ENCODE measurements at regions not wholly inside any gene's neighbourhood (a gene's known extent, or its start where the extent isn't known, plus 50 kb on each side); places are given as distances from the start of the nearest gene placed in this dataset.

- Histone ChIP-seq H3K9me3 (replicated peaks in 1 of 2; ENCODE audit: control insufficient read depth in 2 of 2, insufficient read depth in 1 of 2, low read depth in 1 of 2, low read length in 2 of 2) (no peaks in the 10 kb centered on the region), H3K23ac (ENCODE audit: low read depth, low read length, poor library complexity) (no peak overlapping the region), H4K8ac (ENCODE audit: low read depth, low read length) (no peak overlapping the region), H2BK120ac (ENCODE audit: low read depth, low read length) (no peak overlapping the region), H3K4me3 (ENCODE audit: low read length in 2 of 2) (no peak overlapping the region), H3K27me3 (ENCODE audit: control insufficient read depth in 3 of 3, insufficient read depth in 3 of 3, low read depth in 1 of 3, low read length in 3 of 3) (peaks cover 0 to 2% (median 0%) of the 10 kb centered on the region in 3 experiments), H2BK12ac (ENCODE audit: low read length) (no peak overlapping the region), H3K79me1 (ENCODE audit: low read depth, low read length) (no peaks in the 10 kb centered on the region), H2BK5ac (ENCODE audit: low read length) (no peak overlapping the region), H2AK5ac (ENCODE audit: low read depth, low read length) (no peak overlapping the region), H3K36me3 (replicated peaks in 1 of 2; ENCODE audit: control insufficient read depth in 2 of 2, insufficient read depth in 2 of 2, low read length in 2 of 2) (no peaks in the 10 kb centered on the region), H2AFZ (ENCODE audit: low read length) (no peak overlapping the region), H3K9ac (ENCODE audit: low read depth, low read length, poor library complexity) (no peak overlapping the region), H2BK15ac (ENCODE audit: low read length) (no peak overlapping the region), H4K91ac (ENCODE audit: low read depth, low read length, poor library complexity) (no peak overlapping the region), H3K4ac (ENCODE audit: low read length) (no peak overlapping the region), H3K4me1 (ENCODE audit: control insufficient read depth in 2 of 2, insufficient read depth in 1 of 2, low read depth in 1 of 2, low read length in 2 of 2) (peaks cover 0 to 10% of the 10 kb centered on the region in 2 donors), H3K18ac (ENCODE audit: low read length) (no peak overlapping the region), H3K14ac (ENCODE audit: low read length) (no peak overlapping the region), H3K4me2 (ENCODE audit: insufficient read depth, low read length, poor library complexity, severe bottlenecking) (no peak overlapping the region), H3K27ac (replicated peaks; ENCODE audit: low read length) (no peak overlapping the region)
- DNase-seq (ENCODE audit: low spot score), result no peak
These were observed 490.8 kb downstream of the FOXO1 start for GRCh38 chr13:40175639-40176038.

DNA sequence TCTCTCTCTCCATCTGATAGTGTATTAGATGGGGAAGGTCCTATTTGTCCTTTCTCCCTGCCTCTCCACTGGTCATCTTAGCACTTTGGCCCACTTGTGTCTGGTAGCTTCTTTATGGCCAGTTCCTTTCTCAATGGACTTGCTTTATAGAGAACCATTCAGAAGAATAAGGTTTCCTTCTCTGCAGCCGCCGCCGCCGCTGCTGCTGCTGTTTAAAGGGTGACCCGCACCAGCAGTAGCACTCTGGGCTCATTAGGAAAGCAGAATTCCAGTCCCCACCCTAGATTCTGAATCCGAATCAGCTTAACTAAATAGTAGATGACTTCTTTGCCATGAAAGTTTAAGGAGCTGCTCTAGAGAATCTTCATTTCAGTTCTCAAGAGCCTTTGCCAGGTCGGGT is 490.2 kb downstream of the FOXO1 start:
- no peak overlapping the region for H3K27ac ChIP-seq (replicated peaks; ENCODE audit: low read length)
- no peak overlapping the region for H3K14ac ChIP-seq (ENCODE audit: low read length)
- H2AFZ ChIP-seq (ENCODE audit: low read length), result no peak overlapping the region

GRCh38 chr13:40178130-40178529 is 488.3 kb downstream of the FOXO1 start:
- Histone ChIP-seq H3K27ac (replicated peaks; ENCODE audit: low read length) (no peak overlapping the region), H3K9ac (ENCODE audit: low read depth, low read length, poor library complexity) (no peak overlapping the region), H2AK5ac (ENCODE audit: low read depth, low read length) (no peak overlapping the region), H3K23ac (ENCODE audit: low read depth, low read length, poor library complexity) (no peak overlapping the region), H4K8ac (ENCODE audit: low read depth, low read length) (no peak overlapping the region), H2AFZ (ENCODE audit: low read length) (peak overlapping the region; percentile 18), H3K9me3 (replicated peaks in 1 of 2; ENCODE audit: control insufficient read depth in 2 of 2, insufficient read depth in 1 of 2, low read depth in 1 of 2, low read length in 2 of 2) (no peaks in the 10 kb centered on the region), H3K4ac (ENCODE audit: low read length) (no peak overlapping the region), H2BK5ac (ENCODE audit: low read length) (no peak overlapping the region), H3K4me3 (ENCODE audit: low read length in 2 of 2) (no peak overlapping the region), H3K18ac (ENCODE audit: low read length) (no peak overlapping the region), H3K4me1 (ENCODE audit: control insufficient read depth in 2 of 2, insufficient read depth in 1 of 2, low read depth in 1 of 2, low read length in 2 of 2) (no peaks in the 10 kb centered on the region), H2BK120ac (ENCODE audit: low read depth, low read length) (no peak overlapping the region), H3K14ac (ENCODE audit: low read length) (no peak overlapping the region), H3K36me3 (replicated peaks in 1 of 2; ENCODE audit: control insufficient read depth in 2 of 2, insufficient read depth in 2 of 2, low read length in 2 of 2) (no peaks in the 10 kb centered on the region), H3K79me1 (ENCODE audit: low read depth, low read length) (no peaks in the 10 kb centered on the region), H2BK15ac (ENCODE audit: low read length) (no peak overlapping the region), H3K27me3 (ENCODE audit: control insufficient read depth in 3 of 3, insufficient read depth in 3 of 3, low read depth in 1 of 3, low read length in 3 of 3) (no peaks in the 10 kb centered on the region), H4K91ac (ENCODE audit: low read depth, low read length, poor library complexity) (no peak overlapping the region), H3K4me2 (ENCODE audit: insufficient read depth, low read length, poor library complexity, severe bottlenecking) (no peak overlapping the region), H2BK12ac (ENCODE audit: low read length) (no peak overlapping the region)
- no CpG with 5 or more reads among the region's 5 CpGs for WGBS, 2 donors (ENCODE audit: extremely low coverage in 2 of 2, insufficient read length in 2 of 2, insufficient replicate concordance in 1 of 2)
- DNase-seq (ENCODE audit: low spot score), result no peak

More for the DNA sequence above, 490.2 kb downstream of the FOXO1 start:
- WGBS, 2 donors (ENCODE audit: extremely low coverage in 2 of 2, insufficient read length in 2 of 2, insufficient replicate concordance in 1 of 2), result no CpG with 5 or more reads among the region's 7 CpGs
- H3K18ac ChIP-seq (ENCODE audit: low read length), result no peak overlapping the region
- no peaks in the 10 kb centered on the region for H3K9me3 ChIP-seq (replicated peaks in 1 of 2; ENCODE audit: control insufficient read depth in 2 of 2, insufficient read depth in 1 of 2, low read depth in 1 of 2, low read length in 2 of 2)
- no peak for DNase-seq (ENCODE audit: low spot score)
- H2AK5ac ChIP-seq (ENCODE audit: low read depth, low read length), result no peak overlapping the region
- no peaks in the 10 kb centered on the region for H3K79me1 ChIP-seq (ENCODE audit: low read depth, low read length)
- no peak overlapping the region for H2BK5ac ChIP-seq (ENCODE audit: low read length)
- no peak overlapping the region for H2BK12ac ChIP-seq (ENCODE audit: low read length)
- no peak overlapping the region for H4K91ac ChIP-seq (ENCODE audit: low read depth, low read length, poor library complexity)
- H2BK120ac ChIP-seq (ENCODE audit: low read depth, low read length), result no peak overlapping the region
- H3K9ac ChIP-seq (ENCODE audit: low read depth, low read length, poor library complexity), result no peak overlapping the region
- H3K4me2 ChIP-seq (ENCODE audit: insufficient read depth, low read length, poor library complexity, severe bottlenecking), result no peak overlapping the region
- no peaks in the 10 kb centered on the region for H3K36me3 ChIP-seq (replicated peaks in 1 of 2; ENCODE audit: control insufficient read depth in 2 of 2, insufficient read depth in 2 of 2, low read length in 2 of 2)
- H3K4me1 ChIP-seq (ENCODE audit: control insufficient read depth in 2 of 2, insufficient read depth in 1 of 2, low read depth in 1 of 2, low read length in 2 of 2), result peaks cover 0 to 10% of the 10 kb centered on the region in 2 donors
- H3K27me3 ChIP-seq (ENCODE audit: control insufficient read depth in 3 of 3, insufficient read depth in 3 of 3, low read depth in 1 of 3, low read length in 3 of 3), result peaks cover 0 to 2% (median 0%) of the 10 kb centered on the region in 3 experiments
- no peak overlapping the region for H2BK15ac ChIP-seq (ENCODE audit: low read length)
- no peak overlapping the region for H3K4me3 ChIP-seq (ENCODE audit: low read length in 2 of 2)
- H3K4ac ChIP-seq (ENCODE audit: low read length), result no peak overlapping the region
- no peak overlapping the region for H4K8ac ChIP-seq (ENCODE audit: low read depth, low read length)
- H3K23ac ChIP-seq (ENCODE audit: low read depth, low read length, poor library complexity), result no peak overlapping the region

GRCh38 chr13:40179445-40180281 is 486.8 kb downstream of the FOXO1 start:
- no peak overlapping the region for H3K14ac ChIP-seq (ENCODE audit: low read length)
- H2BK120ac ChIP-seq (ENCODE audit: low read depth, low read length), result no peak overlapping the region
- no peak overlapping the region for H2BK5ac ChIP-seq (ENCODE audit: low read length)
- H3K4me1 ChIP-seq (ENCODE audit: control insufficient read depth in 2 of 2, insufficient read depth in 1 of 2, low read depth in 1 of 2, low read length in 2 of 2), result no peaks in the 10 kb centered on the region
- H2AFZ ChIP-seq (ENCODE audit: low read length), result no peak overlapping the region
- H3K79me1 ChIP-seq (ENCODE audit: low read depth, low read length), result no peaks in the 10 kb centered on the region
- no peak overlapping the region for H3K9ac ChIP-seq (ENCODE audit: low read depth, low read length, poor library complexity)
- no peak overlapping the region for H4K91ac ChIP-seq (ENCODE audit: low read depth, low read length, poor library complexity)
- H3K27ac ChIP-seq (replicated peaks; ENCODE audit: low read length), result no peak overlapping the region
- H3K23ac ChIP-seq (ENCODE audit: low read depth, low read length, poor library complexity), result no peak overlapping the region
- H3K4ac ChIP-seq (ENCODE audit: low read length), result no peak overlapping the region
- H2AK5ac ChIP-seq (ENCODE audit: low read depth, low read length), result no peak overlapping the region
- H3K36me3 ChIP-seq (replicated peaks in 1 of 2; ENCODE audit: control insufficient read depth in 2 of 2, insufficient read depth in 2 of 2, low read length in 2 of 2), result no peaks in the 10 kb centered on the region
- H2BK12ac ChIP-seq (ENCODE audit: low read length), result no peak overlapping the region
- no peaks in the 10 kb centered on the region for H3K27me3 ChIP-seq (ENCODE audit: control insufficient read depth in 3 of 3, insufficient read depth in 3 of 3, low read depth in 1 of 3, low read length in 3 of 3)
- no peak overlapping the region for H4K8ac ChIP-seq (ENCODE audit: low read depth, low read length)
- H3K4me2 ChIP-seq (ENCODE audit: insufficient read depth, low read length, poor library complexity, severe bottlenecking), result no peak overlapping the region
- WGBS, 2 donors (ENCODE audit: extremely low coverage in 2 of 2, insufficient read length in 2 of 2, insufficient replicate concordance in 1 of 2), result no CpG with 5 or more reads among the region's 3 CpGs
- no peak overlapping the region for H3K18ac ChIP-seq (ENCODE audit: low read length)
- DNase-seq (ENCODE audit: low spot score), result no peak
- no peak overlapping the region for H3K4me3 ChIP-seq (ENCODE audit: low read length in 2 of 2)
- H2BK15ac ChIP-seq (ENCODE audit: low read length), result no peak overlapping the region
- H3K9me3 ChIP-seq (replicated peaks in 1 of 2; ENCODE audit: control insufficient read depth in 2 of 2, insufficient read depth in 1 of 2, low read depth in 1 of 2, low read length in 2 of 2), result no peaks in the 10 kb centered on the region

Data from neuronal stem cell (in vitro differentiated cells).